ENCODE measurements at regions not wholly inside any gene's neighbourhood (a gene's known extent, or its start where the extent isn't known, plus 50 kb on each side); places are given as distances from the start of the nearest gene placed in this dataset.

DNA sequence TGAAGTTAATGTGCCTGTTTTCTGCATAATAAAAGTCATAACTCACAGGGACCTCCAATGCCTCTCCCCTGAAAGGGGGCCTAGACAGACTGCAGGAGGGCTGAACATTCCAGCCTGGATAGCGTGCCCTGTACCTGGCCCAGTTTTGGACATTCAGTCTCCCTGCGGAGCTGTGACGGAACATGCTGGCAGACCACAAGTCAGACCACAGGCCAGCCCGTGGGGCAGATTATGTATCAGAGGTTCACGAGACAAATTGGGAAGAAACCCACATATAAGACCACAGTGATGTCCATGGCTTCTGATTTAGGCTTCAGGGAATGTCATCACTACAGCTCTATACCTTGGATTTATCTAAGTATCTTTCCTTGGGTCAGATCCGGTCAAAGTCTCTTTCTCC lies 151.5 kb upstream of the POU3F1 start:
- 90% methylated on average over 6 of the region's 6 CpGs for WGBS
- H3K27ac ChIP-seq (ENCODE audit: low read depth in 1 of 2, low read length in 2 of 2): no peak overlapping the region
- no peaks in the 10 kb centered on the region for H3K27me3 ChIP-seq (ENCODE audit: control insufficient read depth in 4 of 4, insufficient read depth in 4 of 4, low read length in 3 of 4)
- H3K36me3 ChIP-seq (ENCODE audit: control insufficient read depth in 4 of 4, insufficient read depth in 3 of 4, low read depth in 1 of 4, low read length in 3 of 4): no peaks in the 10 kb centered on the region
- no peak overlapping the region for H3K4me3 ChIP-seq (ENCODE audit: low read depth in 1 of 3, low read length in 3 of 3)
- no peak for DNase-seq (ENCODE audit: low spot score)
- no peaks in the 10 kb centered on the region for H3K4me1 ChIP-seq (ENCODE audit: control insufficient read depth in 4 of 4, insufficient read depth in 4 of 4, low read length in 3 of 4)
- H3K9me3 ChIP-seq (ENCODE audit: control insufficient read depth in 4 of 4, low read length in 3 of 4): peaks cover 0 to 7% (median 0%) of the 10 kb centered on the region in 4 donors
- TF ChIP-seq JUND (IDR thresholded peaks at IDR 0.05) (no peak), RXRA (IDR thresholded peaks at IDR 0.05) (no peak), SP1 (IDR thresholded peaks at IDR 0.05) (no peak), YY1 (IDR thresholded peaks at IDR 0.05) (no peak), HNF4A (conservative IDR thresholded peaks at IDR 0.05) (no peak)
- TF ChIP-seq, protein P1, sequence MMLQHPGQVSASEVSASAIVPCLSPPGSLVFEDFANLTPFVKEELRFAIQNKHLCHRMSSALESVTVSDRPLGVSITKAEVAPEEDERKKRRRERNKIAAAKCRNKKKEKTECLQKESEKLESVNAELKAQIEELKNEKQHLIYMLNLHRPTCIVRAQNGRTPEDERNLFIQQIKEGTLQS (IDR thresholded peaks at IDR 0.05): no peak
- TF ChIP-seq, protein P2, sequence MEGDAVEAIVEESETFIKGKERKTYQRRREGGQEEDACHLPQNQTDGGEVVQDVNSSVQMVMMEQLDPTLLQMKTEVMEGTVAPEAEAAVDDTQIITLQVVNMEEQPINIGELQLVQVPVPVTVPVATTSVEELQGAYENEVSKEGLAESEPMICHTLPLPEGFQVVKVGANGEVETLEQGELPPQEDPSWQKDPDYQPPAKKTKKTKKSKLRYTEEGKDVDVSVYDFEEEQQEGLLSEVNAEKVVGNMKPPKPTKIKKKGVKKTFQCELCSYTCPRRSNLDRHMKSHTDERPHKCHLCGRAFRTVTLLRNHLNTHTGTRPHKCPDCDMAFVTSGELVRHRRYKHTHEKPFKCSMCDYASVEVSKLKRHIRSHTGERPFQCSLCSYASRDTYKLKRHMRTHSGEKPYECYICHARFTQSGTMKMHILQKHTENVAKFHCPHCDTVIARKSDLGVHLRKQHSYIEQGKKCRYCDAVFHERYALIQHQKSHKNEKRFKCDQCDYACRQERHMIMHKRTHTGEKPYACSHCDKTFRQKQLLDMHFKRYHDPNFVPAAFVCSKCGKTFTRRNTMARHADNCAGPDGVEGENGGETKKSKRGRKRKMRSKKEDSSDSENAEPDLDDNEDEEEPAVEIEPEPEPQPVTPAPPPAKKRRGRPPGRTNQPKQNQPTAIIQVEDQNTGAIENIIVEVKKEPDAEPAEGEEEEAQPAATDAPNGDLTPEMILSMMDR (IDR thresholded peaks at IDR 0.05; ENCODE audit: low read depth, low read length, missing input control): no peak
- H3K9ac ChIP-seq (ENCODE audit: low read depth in 1 of 2, low read length in 2 of 2): no peak overlapping the region

DNA sequence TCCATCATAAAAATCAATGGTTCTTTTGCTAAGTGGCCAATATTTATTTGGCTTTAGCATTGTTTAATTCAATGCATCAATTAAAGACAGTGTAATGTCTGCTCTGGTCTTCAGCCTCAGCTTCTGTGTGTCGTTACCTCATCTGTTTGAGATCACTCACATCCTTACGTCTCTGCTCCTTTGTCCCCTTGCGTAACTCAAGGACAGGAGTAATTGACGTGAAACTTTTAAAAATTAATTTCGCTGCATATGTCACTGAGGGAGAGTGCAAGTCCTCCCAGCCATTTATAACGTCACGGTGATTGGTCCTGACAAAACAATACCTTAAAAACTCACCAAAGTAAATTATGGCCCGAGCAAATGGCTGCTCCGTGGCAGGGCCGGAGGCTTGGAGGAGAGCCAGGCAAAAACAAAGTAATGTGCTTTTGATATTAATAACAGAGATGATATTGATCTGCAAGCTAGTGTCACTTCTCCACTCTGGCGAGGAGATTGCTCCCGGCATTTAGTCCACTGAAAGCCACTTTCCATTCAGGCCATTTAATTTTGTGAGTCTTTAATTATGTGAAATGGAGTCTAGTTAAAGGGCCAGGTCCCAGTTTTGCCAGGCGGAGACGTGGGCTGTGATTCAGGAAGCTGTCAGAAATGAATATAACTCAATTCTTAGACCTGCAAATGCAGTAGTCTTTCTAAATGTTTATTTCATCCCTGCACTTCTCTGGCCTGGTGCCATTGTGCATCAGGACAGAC lies 150.9 kb upstream of the POU3F1 start:
- no peak overlapping the region for H3K9ac ChIP-seq (ENCODE audit: low read depth in 1 of 2, low read length in 2 of 2)
- no peaks in the 10 kb centered on the region for H3K4me1 ChIP-seq (ENCODE audit: control insufficient read depth in 4 of 4, insufficient read depth in 4 of 4, low read length in 3 of 4)
- 79% methylated on average over 14 of the region's 14 CpGs for WGBS
- no peaks in the 10 kb centered on the region for H3K36me3 ChIP-seq (ENCODE audit: control insufficient read depth in 4 of 4, insufficient read depth in 3 of 4, low read depth in 1 of 4, low read length in 3 of 4)
- DNase-seq (ENCODE audit: low spot score): no peak
- no peaks in the 10 kb centered on the region for H3K27me3 ChIP-seq (ENCODE audit: control insufficient read depth in 4 of 4, insufficient read depth in 4 of 4, low read length in 3 of 4)
- no peak overlapping the region for H3K27ac ChIP-seq (ENCODE audit: low read depth in 1 of 2, low read length in 2 of 2)
- TF ChIP-seq FOXA2 (IDR thresholded peaks at IDR 0.05) (no peak), NR2F2 (IDR thresholded peaks at IDR 0.05) (no peak), GABPA (IDR thresholded peaks at IDR 0.05 in 1 of 2, conservative IDR thresholded peaks at IDR 0.05 in 1 of 2) (no peak)
- TF ChIP-seq, protein P3, sequence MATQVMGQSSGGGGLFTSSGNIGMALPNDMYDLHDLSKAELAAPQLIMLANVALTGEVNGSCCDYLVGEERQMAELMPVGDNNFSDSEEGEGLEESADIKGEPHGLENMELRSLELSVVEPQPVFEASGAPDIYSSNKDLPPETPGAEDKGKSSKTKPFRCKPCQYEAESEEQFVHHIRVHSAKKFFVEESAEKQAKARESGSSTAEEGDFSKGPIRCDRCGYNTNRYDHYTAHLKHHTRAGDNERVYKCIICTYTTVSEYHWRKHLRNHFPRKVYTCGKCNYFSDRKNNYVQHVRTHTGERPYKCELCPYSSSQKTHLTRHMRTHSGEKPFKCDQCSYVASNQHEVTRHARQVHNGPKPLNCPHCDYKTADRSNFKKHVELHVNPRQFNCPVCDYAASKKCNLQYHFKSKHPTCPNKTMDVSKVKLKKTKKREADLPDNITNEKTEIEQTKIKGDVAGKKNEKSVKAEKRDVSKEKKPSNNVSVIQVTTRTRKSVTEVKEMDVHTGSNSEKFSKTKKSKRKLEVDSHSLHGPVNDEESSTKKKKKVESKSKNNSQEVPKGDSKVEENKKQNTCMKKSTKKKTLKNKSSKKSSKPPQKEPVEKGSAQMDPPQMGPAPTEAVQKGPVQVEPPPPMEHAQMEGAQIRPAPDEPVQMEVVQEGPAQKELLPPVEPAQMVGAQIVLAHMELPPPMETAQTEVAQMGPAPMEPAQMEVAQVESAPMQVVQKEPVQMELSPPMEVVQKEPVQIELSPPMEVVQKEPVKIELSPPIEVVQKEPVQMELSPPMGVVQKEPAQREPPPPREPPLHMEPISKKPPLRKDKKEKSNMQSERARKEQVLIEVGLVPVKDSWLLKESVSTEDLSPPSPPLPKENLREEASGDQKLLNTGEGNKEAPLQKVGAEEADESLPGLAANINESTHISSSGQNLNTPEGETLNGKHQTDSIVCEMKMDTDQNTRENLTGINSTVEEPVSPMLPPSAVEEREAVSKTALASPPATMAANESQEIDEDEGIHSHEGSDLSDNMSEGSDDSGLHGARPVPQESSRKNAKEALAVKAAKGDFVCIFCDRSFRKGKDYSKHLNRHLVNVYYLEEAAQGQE (IDR thresholded peaks at IDR 0.05): no peak
- H3K9me3 ChIP-seq (ENCODE audit: control insufficient read depth in 4 of 4, low read length in 3 of 4): peaks cover 0 to 7% (median 0%) of the 10 kb centered on the region in 4 donors
- no peak overlapping the region for H3K4me3 ChIP-seq (ENCODE audit: low read depth in 1 of 3, low read length in 3 of 3)

DNA sequence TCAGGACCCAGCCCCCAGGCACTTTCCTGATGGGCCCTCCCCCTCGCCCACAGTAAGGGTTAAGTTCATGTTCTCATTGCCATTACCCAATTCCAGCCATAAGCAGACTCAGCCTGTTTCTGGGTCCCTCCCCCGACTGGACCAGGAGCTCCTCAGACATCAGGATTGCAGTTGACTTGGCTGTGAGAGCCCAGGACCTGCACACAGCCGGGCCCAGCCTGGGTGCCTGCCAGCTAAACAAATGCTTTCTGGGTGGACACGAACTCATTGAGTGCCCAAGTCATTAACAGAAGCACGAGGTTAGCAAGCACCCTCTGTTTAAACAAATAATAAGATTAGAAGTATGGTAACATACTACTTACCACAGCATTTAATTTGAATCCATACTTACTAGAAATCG lies 147.9 kb upstream of the POU3F1 start:
- TF ChIP-seq RXRA (IDR thresholded peaks at IDR 0.05) (no peak), HNF4A (conservative IDR thresholded peaks at IDR 0.05) (no peak), YY1 (IDR thresholded peaks at IDR 0.05) (no peak), HNF4G (IDR thresholded peaks at IDR 0.05) (no peak)
- TF ChIP-seq, protein P2 (IDR thresholded peaks at IDR 0.05; ENCODE audit: low read depth, low read length, missing input control): no peak
- TF ChIP-seq, protein P3 (IDR thresholded peaks at IDR 0.05): no peak
- Histone ChIP-seq H3K36me3 (ENCODE audit: control insufficient read depth in 4 of 4, insufficient read depth in 3 of 4, low read depth in 1 of 4, low read length in 3 of 4) (no peaks in the 10 kb centered on the region), H3K27me3 (ENCODE audit: control insufficient read depth in 4 of 4, insufficient read depth in 4 of 4, low read length in 3 of 4) (no peaks in the 10 kb centered on the region), H3K4me1 (ENCODE audit: control insufficient read depth in 4 of 4, insufficient read depth in 4 of 4, low read length in 3 of 4) (peaks cover 0 to 3% (median 0%) of the 10 kb centered on the region in 4 donors), H3K9me3 (ENCODE audit: control insufficient read depth in 4 of 4, low read length in 3 of 4) (no peaks in the 10 kb centered on the region), H3K27ac (ENCODE audit: low read depth in 1 of 2, low read length in 2 of 2) (no peak overlapping the region), H3K4me3 (ENCODE audit: low read depth in 1 of 3, low read length in 3 of 3) (no peak overlapping the region), H3K9ac (ENCODE audit: low read depth in 1 of 2, low read length in 2 of 2) (no peak overlapping the region)
- no peak for DNase-seq (ENCODE audit: low spot score)
- WGBS: 63% methylated on average over 6 of the region's 6 CpGs

All from liver (tissue), 8 donors.